ENCODE measurements at regions not wholly inside any gene's neighbourhood (a gene's known extent, or its start where the extent isn't known, plus 50 kb on each side); places are given as distances from the start of the nearest gene placed in this dataset.

- ChIA-PET SMC1A (ENCODE audit: uncharacterized antibody, unreplicated experiment) (no interaction called here), POLR2A (no interaction called here), CTCF (no interaction called here), RAD21 (ENCODE audit: unreplicated experiment) (no interaction called here)
- no peak for TF ChIP-seq NFIC (IDR thresholded peaks at IDR 0.05; ENCODE audit: low read depth, low read length)
- no peak for TF ChIP-seq DPF2 (IDR thresholded peaks at IDR 0.05)
- no peak for TF ChIP-seq BCL11A (IDR thresholded peaks at IDR 0.05; ENCODE audit: low read depth, low read length)
- TF ChIP-seq RFX5 (IDR thresholded peaks at IDR 0.05; ENCODE audit: low read depth, low read length) = no peak
- TF ChIP-seq IKZF1 (conservative IDR thresholded peaks at IDR 0.05) = no peak
- no peak for TF ChIP-seq SUPT20H (IDR thresholded peaks at IDR 0.05; ENCODE audit: borderline replicate concordance, control insufficient read depth, low read depth, low read length)
- no peak for TF ChIP-seq PRDM15 (CRISPR knock-in tag; IDR thresholded peaks at IDR 0.05)
- TF ChIP-seq ZBTB40 (IDR thresholded peaks at IDR 0.05; ENCODE audit: borderline replicate concordance) = no peak
- TF ChIP-seq SP1 (IDR thresholded peaks at IDR 0.05; ENCODE audit: low read depth, low read length) = no peak
- no peak for TF ChIP-seq ZSCAN29 (IDR thresholded peaks at IDR 0.05)
- TF ChIP-seq NKRF (conservative IDR thresholded peaks at IDR 0.05) = no peak
- H3K4me1 ChIP-seq (ENCODE audit: control insufficient read depth, insufficient read depth, low read length) = no peaks in the 10 kb centered on the region
- no peak overlapping the region for H2AFZ ChIP-seq (ENCODE audit: control insufficient read depth, low read depth, low read length)
- H3K27me3 ChIP-seq (replicated peaks in 1 of 2; ENCODE audit: control insufficient read depth in 2 of 2, insufficient read depth in 2 of 2, low read length in 1 of 2) = peaks cover 0 to 3% of the 10 kb centered on the region in 2 experiments; a peak in 2 of 4 replicates
- DNase-seq (ENCODE audit: low read depth, low spot score) = no peak
- no peaks in the 10 kb centered on the region for H3K79me2 ChIP-seq (ENCODE audit: control insufficient read depth, insufficient read depth, low read length)
- no TSS peak for BruUV-seq (replicated peaks)
- WGBS (ENCODE audit: insufficient coverage, insufficient replicate concordance, low lambda C conversion rate, missing lambda C conversion rate) = 19% methylated on average over 10 of the region's 10 CpGs
- no peak overlapping the region for H3K4me3 ChIP-seq
- no peaks in the 10 kb centered on the region for H4K20me1 ChIP-seq (ENCODE audit: control insufficient read depth, insufficient read depth)
- ATAC-seq = no peak
- in situ Hi-C loops (cut with MboI) = no loop called here
- H3K27ac ChIP-seq (ENCODE audit: control insufficient read depth, insufficient read depth) = no peak overlapping the region
- intact Hi-C loops (cut with micrococcal nuclease; ENCODE audit: unreplicated experiment) = no loop called here
- no peak for FAIRE-seq
- no peaks in the 10 kb centered on the region for H3K36me3 ChIP-seq (ENCODE audit: control insufficient read depth in 2 of 2, insufficient read depth in 2 of 2, low read length in 1 of 2)
- H3K9me3 ChIP-seq (replicated peaks; ENCODE audit: control insufficient read depth, insufficient read depth, low read length) = peaks cover 3% of the 10 kb centered on the region; the same call in 2 of the 3 replicates
- H3K4me2 ChIP-seq (ENCODE audit: control insufficient read depth, insufficient read depth) = no peak overlapping the region
- H3K9ac ChIP-seq (ENCODE audit: control insufficient read depth, insufficient read depth, low read length) = no peak overlapping the region
Observed at GRCh38 chr1:5768014-5768413, 224.2 kb downstream of the NPHP4 start.
